Esophagus (tissue), 2 donors: ENCODE measurements at regions not wholly inside any gene's neighbourhood (a gene's known extent, or its start where the extent isn't known, plus 50 kb on each side); places are given as distances from the start of the nearest gene placed in this dataset.
"Not testable (repeated sequence)": the region's sequence is repeated elsewhere in the genome, so short reads cannot be mapped to it uniquely, and the experiment has no call there.

Experiments used
- H3K27ac ChIP-seq, 2 donors: one replicate each; pipeline ENCODE4 v1.5.1; 2013; ENCODE audit warnings: low read depth in 2 of 2, mild to moderate bottlenecking in 2 of 2, inconsistent platforms in 1 of 2, low read length in 1 of 2, moderate library complexity in 1 of 2
- H3K27me3 ChIP-seq, 2 donors: one replicate each; pipeline ENCODE4 v1.6.1; 2013; ENCODE audit warnings: low read length in 2 of 2, control low read depth in 1 of 2, mild to moderate bottlenecking in 1 of 2; ENCODE audit not compliant: insufficient read depth in 2 of 2, control insufficient read depth in 1 of 2
- H3K36me3 ChIP-seq, 2 donors: one replicate each; pipeline ENCODE4 v1.6.1; 2013; ENCODE audit warnings: low read length in 1 of 2; ENCODE audit not compliant: control insufficient read depth in 2 of 2, insufficient read depth in 2 of 2
- H3K4me1 ChIP-seq, 2 donors: one replicate each; pipeline ENCODE4 v1.6.1; 2013; ENCODE audit warnings: low read length in 1 of 2; ENCODE audit not compliant: control insufficient read depth in 2 of 2, insufficient read depth in 2 of 2
- H3K4me3 ChIP-seq, 2 donors: one replicate each; pipeline ENCODE4 v1.5.1; 2013; ENCODE audit warnings: low read length in 2 of 2, mild to moderate bottlenecking in 2 of 2, low read depth in 1 of 2, moderate library complexity in 1 of 2
- H3K9me3 ChIP-seq, 2 donors: one replicate each; pipeline ENCODE4 v1.6.1; 2013; ENCODE audit warnings: mild to moderate bottlenecking in 2 of 2, low read depth in 1 of 2, low read length in 1 of 2, moderate library complexity in 1 of 2; ENCODE audit not compliant: control insufficient read depth in 2 of 2, insufficient read depth in 1 of 2
- WGBS, 2 donors: extraction: QIAGEN DNeasy Blood & Tissue Kit; methylation state at CpG; one replicate each; pipeline ENCODE4 v1.1.7; 2013; 5-methylcytosine and 5-hydroxymethylcytosine counted together
- donor health status: healthy with polysubstance abuse.
- donor health status: Bipolar disorder and iron deficiency.

GRCh38 chr15:20409667-20410198 is 131.9 kb downstream of the GOLGA6L6 start:
- 86 to 91% methylated on average over 4 of the region's 4 CpGs for WGBS, 2 donors
- H3K9me3 ChIP-seq, H3K4me1 ChIP-seq, H3K27me3 ChIP-seq, H3K4me3 ChIP-seq, H3K36me3 ChIP-seq, H3K27ac ChIP-seq: not testable (repeated sequence)

- Histone ChIP-seq H3K4me3 (no peak overlapping the region), H3K9me3 (peaks cover 0 to 2% of the 10 kb centered on the region in 2 donors), H3K36me3 (no peaks in the 10 kb centered on the region), H3K27ac (no peak overlapping the region), H3K4me1 (no peaks in the 10 kb centered on the region), H3K27me3 (no peaks in the 10 kb centered on the region)
- WGBS, 2 donors = 74 to 83% methylated on average over 1 of the region's 1 CpG
Measured at GRCh38 chr15:20409247-20409646, 132.4 kb downstream of the GOLGA6L6 start.

- H3K9me3 ChIP-seq = peaks cover 0 to 2% of the 10 kb centered on the region in 2 donors
- no peak overlapping the region for H3K27ac ChIP-seq
- H3K4me1 ChIP-seq = no peaks in the 10 kb centered on the region
- no peaks in the 10 kb centered on the region for H3K36me3 ChIP-seq
- 59 to 61% methylated on average over 6 of the region's 6 CpGs for WGBS, 2 donors
- H3K27me3 ChIP-seq = no peaks in the 10 kb centered on the region
- H3K4me3 ChIP-seq = no peak overlapping the region
Measured at GRCh38 chr15:20407553-20407952, 134.0 kb downstream of the GOLGA6L6 start.

GRCh38 chr15:20404571-20404970 is 137.0 kb downstream of the GOLGA6L6 start:
- not testable (repeated sequence) for H3K4me3 ChIP-seq, H3K36me3 ChIP-seq, H3K9me3 ChIP-seq, H3K27me3 ChIP-seq, H3K27ac ChIP-seq, H3K4me1 ChIP-seq
- 56 to 62% methylated on average over 1 of the region's 1 CpG for WGBS, 2 donors

- 74 to 76% methylated on average over 3 of the region's 3 CpGs for WGBS, 2 donors
Measured at GRCh38 chr15:20402586-20402985, 139.0 kb downstream of the GOLGA6L6 start.

GRCh38 chr15:20401058-20401457 is 140.5 kb downstream of the GOLGA6L6 start:
- WGBS, 2 donors = 75 to 76% methylated on average over 3 of the region's 3 CpGs
- H3K9me3 ChIP-seq = not testable (repeated sequence)

More at GRCh38 chr15:20402586-20402985, 139.0 kb downstream of the GOLGA6L6 start:
- not testable (repeated sequence) for H3K36me3 ChIP-seq, H3K9me3 ChIP-seq, H3K4me3 ChIP-seq, H3K4me1 ChIP-seq, H3K27me3 ChIP-seq, H3K27ac ChIP-seq

GRCh38 chr15:20398680-20399079 is 142.9 kb downstream of the GOLGA6L6 start:
- not testable (repeated sequence) for H3K27me3 ChIP-seq, H3K27ac ChIP-seq, H3K4me3 ChIP-seq, H3K4me1 ChIP-seq, H3K36me3 ChIP-seq, H3K9me3 ChIP-seq
- 67 to 73% methylated on average over 5 of the region's 5 CpGs for WGBS, 2 donors

More at GRCh38 chr15:20401058-20401457, 140.5 kb downstream of the GOLGA6L6 start:
- not testable (repeated sequence) for H3K36me3 ChIP-seq, H3K27me3 ChIP-seq, H3K4me3 ChIP-seq, H3K27ac ChIP-seq, H3K4me1 ChIP-seq

GRCh38 chr15:20388161-20388560 is 153.4 kb downstream of the GOLGA6L6 start:
- not testable (repeated sequence) for H3K36me3 ChIP-seq, H3K4me1 ChIP-seq, H3K27me3 ChIP-seq, H3K4me3 ChIP-seq, H3K27ac ChIP-seq, H3K9me3 ChIP-seq
- WGBS, 2 donors = 42 to 51% methylated on average over 3 of the region's 3 CpGs

GRCh38 chr15:20386198-20386597 is 155.4 kb downstream of the GOLGA6L6 start:
- Histone ChIP-seq H3K27me3 (no peaks in the 10 kb centered on the region), H3K4me1 (no peaks in the 10 kb centered on the region), H3K9me3 (no peaks in the 10 kb centered on the region)

GRCh38 chr15:20380199-20380598 is 161.4 kb downstream of the GOLGA6L6 start:
- H3K9me3 ChIP-seq, H3K27ac ChIP-seq, H3K4me1 ChIP-seq, H3K36me3 ChIP-seq, H3K4me3 ChIP-seq, H3K27me3 ChIP-seq: not testable (repeated sequence)
- 71 to 75% methylated on average over 5 of the region's 5 CpGs for WGBS, 2 donors

More at GRCh38 chr15:20386198-20386597, 155.4 kb downstream of the GOLGA6L6 start:
- Histone ChIP-seq H3K27ac (no peak overlapping the region), H3K36me3 (no peaks in the 10 kb centered on the region), H3K4me3 (no peak overlapping the region)
